ENCODE measurements at regions not wholly inside any gene's neighbourhood (a gene's known extent, or its start where the extent isn't known, plus 50 kb on each side); places are given as distances from the start of the nearest gene placed in this dataset.

GRCh38 chr5:173760461-173761177, 127.5 kb upstream of the CPEB4 start (continued):
- TF ChIP-seq, protein P1, sequence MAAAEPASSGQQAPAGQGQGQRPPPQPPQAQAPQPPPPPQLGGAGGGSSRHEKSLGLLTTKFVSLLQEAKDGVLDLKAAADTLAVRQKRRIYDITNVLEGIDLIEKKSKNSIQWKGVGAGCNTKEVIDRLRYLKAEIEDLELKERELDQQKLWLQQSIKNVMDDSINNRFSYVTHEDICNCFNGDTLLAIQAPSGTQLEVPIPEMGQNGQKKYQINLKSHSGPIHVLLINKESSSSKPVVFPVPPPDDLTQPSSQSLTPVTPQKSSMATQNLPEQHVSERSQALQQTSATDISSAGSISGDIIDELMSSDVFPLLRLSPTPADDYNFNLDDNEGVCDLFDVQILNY (CRISPR knock-in tag; IDR thresholded peaks at IDR 0.05), result no peak
- TF ChIP-seq ZNF219 (CRISPR knock-in tag; IDR thresholded peaks at IDR 0.05; ENCODE audit: borderline replicate concordance) (no peak), NFE2L1 (CRISPR knock-in tag; IDR thresholded peaks at IDR 0.05) (no peak), PREB (CRISPR knock-in tag; IDR thresholded peaks at IDR 0.05; ENCODE audit: borderline replicate concordance) (no peak), TP53 (CRISPR knock-in tag; IDR thresholded peaks at IDR 0.05) (no peak), ELF4 (CRISPR knock-in tag; IDR thresholded peaks at IDR 0.05; ENCODE audit: low read depth) (no peak), E2F4 (CRISPR knock-in tag; IDR thresholded peaks at IDR 0.05; ENCODE audit: borderline replicate concordance, low read depth) (no peak), ZSCAN18 (CRISPR knock-in tag; IDR thresholded peaks at IDR 0.05) (no peak), EMX1 (CRISPR knock-in tag; IDR thresholded peaks at IDR 0.05) (no peak), NFYB (CRISPR knock-in tag; conservative IDR thresholded peaks at IDR 0.05; ENCODE audit: low read depth) (no peak)
- TF ChIP-seq, protein P2, sequence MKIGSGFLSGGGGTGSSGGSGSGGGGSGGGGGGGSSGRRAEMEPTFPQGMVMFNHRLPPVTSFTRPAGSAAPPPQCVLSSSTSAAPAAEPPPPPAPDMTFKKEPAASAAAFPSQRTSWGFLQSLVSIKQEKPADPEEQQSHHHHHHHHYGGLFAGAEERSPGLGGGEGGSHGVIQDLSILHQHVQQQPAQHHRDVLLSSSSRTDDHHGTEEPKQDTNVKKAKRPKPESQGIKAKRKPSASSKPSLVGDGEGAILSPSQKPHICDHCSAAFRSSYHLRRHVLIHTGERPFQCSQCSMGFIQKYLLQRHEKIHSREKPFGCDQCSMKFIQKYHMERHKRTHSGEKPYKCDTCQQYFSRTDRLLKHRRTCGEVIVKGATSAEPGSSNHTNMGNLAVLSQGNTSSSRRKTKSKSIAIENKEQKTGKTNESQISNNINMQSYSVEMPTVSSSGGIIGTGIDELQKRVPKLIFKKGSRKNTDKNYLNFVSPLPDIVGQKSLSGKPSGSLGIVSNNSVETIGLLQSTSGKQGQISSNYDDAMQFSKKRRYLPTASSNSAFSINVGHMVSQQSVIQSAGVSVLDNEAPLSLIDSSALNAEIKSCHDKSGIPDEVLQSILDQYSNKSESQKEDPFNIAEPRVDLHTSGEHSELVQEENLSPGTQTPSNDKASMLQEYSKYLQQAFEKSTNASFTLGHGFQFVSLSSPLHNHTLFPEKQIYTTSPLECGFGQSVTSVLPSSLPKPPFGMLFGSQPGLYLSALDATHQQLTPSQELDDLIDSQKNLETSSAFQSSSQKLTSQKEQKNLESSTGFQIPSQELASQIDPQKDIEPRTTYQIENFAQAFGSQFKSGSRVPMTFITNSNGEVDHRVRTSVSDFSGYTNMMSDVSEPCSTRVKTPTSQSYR (CRISPR knock-in tag; IDR thresholded peaks at IDR 0.05), result no peak
- TF ChIP-seq, protein P3, sequence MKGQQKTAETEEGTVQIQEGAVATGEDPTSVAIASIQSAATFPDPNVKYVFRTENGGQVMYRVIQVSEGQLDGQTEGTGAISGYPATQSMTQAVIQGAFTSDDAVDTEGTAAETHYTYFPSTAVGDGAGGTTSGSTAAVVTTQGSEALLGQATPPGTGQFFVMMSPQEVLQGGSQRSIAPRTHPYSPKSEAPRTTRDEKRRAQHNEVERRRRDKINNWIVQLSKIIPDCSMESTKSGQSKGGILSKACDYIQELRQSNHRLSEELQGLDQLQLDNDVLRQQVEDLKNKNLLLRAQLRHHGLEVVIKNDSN (CRISPR knock-in tag; IDR thresholded peaks at IDR 0.05), result no peak
- TF ChIP-seq, protein P4, sequence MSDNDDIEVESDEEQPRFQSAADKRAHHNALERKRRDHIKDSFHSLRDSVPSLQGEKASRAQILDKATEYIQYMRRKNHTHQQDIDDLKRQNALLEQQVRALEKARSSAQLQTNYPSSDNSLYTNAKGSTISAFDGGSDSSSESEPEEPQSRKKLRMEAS (CRISPR knock-in tag; IDR thresholded peaks at IDR 0.05), result no peak

DNA sequence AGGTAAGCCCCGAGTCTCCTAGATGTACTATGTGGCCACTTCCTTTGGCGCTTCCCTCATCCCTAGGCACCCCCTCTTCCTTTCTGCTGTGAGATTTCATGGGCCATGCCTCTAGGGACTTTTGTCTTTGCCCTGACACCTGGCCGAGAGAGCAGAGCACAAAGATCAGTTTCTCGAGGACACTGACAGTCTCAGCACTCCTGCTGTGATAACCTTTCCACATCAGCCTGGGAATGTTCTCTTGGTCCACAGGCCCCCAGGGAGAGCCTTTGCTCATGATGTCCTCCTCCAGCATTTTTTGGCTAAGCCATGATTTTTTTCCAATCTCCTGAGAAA, 127.0 kb upstream of the CPEB4 start:
- no peak overlapping the region for H3K4me3 Mint-ChIP-seq
- ChIA-PET CTCF (no interaction called here), POLR2A (no interaction called here)
- no peaks in the 10 kb centered on the region for H3K9me3 Mint-ChIP-seq
- H3K36me3 Mint-ChIP-seq, result no peaks in the 10 kb centered on the region
- H3K27ac Mint-ChIP-seq, result no peak overlapping the region
- no peaks in the 10 kb centered on the region; the same call in 1 of the 2 replicates for H3K27me3 Mint-ChIP-seq (ENCODE audit: low read depth)
- no peak for ATAC-seq
- peaks cover 14% of the 10 kb centered on the region for H3K4me1 Mint-ChIP-seq
- DNase-seq (ENCODE audit: low spot score), result no peak
- no peak for TF ChIP-seq IRF1 (CRISPR knock-in tag; IDR thresholded peaks at IDR 0.05)
- TF ChIP-seq CDX4 (CRISPR knock-in tag; IDR thresholded peaks at IDR 0.05; ENCODE audit: borderline replicate concordance), result no peak
- TF ChIP-seq ZMAT4 (CRISPR knock-in tag; IDR thresholded peaks at IDR 0.05), result no peak
- no peak for TF ChIP-seq ZNF219 (CRISPR knock-in tag; IDR thresholded peaks at IDR 0.05; ENCODE audit: borderline replicate concordance)
- TF ChIP-seq SOX15 (CRISPR knock-in tag; IDR thresholded peaks at IDR 0.05), result no peak
- no peak for TF ChIP-seq NFATC4 (CRISPR knock-in tag; IDR thresholded peaks at IDR 0.05)
- no peak for TF ChIP-seq FOXJ3 (CRISPR knock-in tag; IDR thresholded peaks at IDR 0.05; ENCODE audit: borderline replicate concordance)
- no peak for TF ChIP-seq ZNF317 (CRISPR knock-in tag; IDR thresholded peaks at IDR 0.05; ENCODE audit: borderline replicate concordance, low read depth)
- TF ChIP-seq SMAD3 (CRISPR knock-in tag; IDR thresholded peaks at IDR 0.05; ENCODE audit: borderline replicate concordance), result no peak
- no peak for TF ChIP-seq USF2 (CRISPR knock-in tag; IDR thresholded peaks at IDR 0.05)
- TF ChIP-seq IRF2 (CRISPR knock-in tag; IDR thresholded peaks at IDR 0.05; ENCODE audit: borderline replicate concordance, low read depth), result no peak

Measured in WTC11 (cell line).